ENCODE measurements at regions not wholly inside any gene's neighbourhood (a gene's known extent, or its start where the extent isn't known, plus 50 kb on each side); places are given as distances from the start of the nearest gene placed in this dataset.

- CTCF ChIA-PET (ENCODE audit: low intra/inter-chr PET ratio, low total read pairs): no interaction called here
- Histone ChIP-seq H2AFZ (ENCODE audit: low read length) (no peak overlapping the region), H3K36me3 (replicated peaks in 1 of 2; ENCODE audit: control insufficient read depth in 1 of 2, insufficient read depth in 2 of 2, low read length in 2 of 2) (no peaks in the 10 kb centered on the region), H3K9ac (ENCODE audit: insufficient read depth, low read depth, low read length) (no peak overlapping the region), H3K79me2 (ENCODE audit: insufficient read depth, low read length) (no peaks in the 10 kb centered on the region), H4K20me1 (ENCODE audit: insufficient read depth, low read length) (no peaks in the 10 kb centered on the region), H3K4me2 (ENCODE audit: low read depth, low read length) (no peak overlapping the region), H3K4me1 (ENCODE audit: insufficient read depth, low read length) (no peaks in the 10 kb centered on the region), H3K4me3 (replicated peaks in 1 of 3; ENCODE audit: insufficient read depth in 1 of 3, low read depth in 2 of 3, low read length in 3 of 3) (no peak overlapping the region), H3K27ac (ENCODE audit: extremely low read length, insufficient read depth, low read length) (no peak overlapping the region), H3K9me3 (ENCODE audit: low read length) (peaks cover 7% of the 10 kb centered on the region; the same call in 1 of the 2 replicates), H3K27me3 (ENCODE audit: control insufficient read depth in 1 of 2, insufficient read depth in 2 of 2, low read length in 2 of 2) (no peaks in the 10 kb centered on the region)
- ATAC-seq (no peak), FAIRE-seq (no peak), DNase-seq (ENCODE audit: low spot score) (no peak)
- BruUV-seq (replicated peaks): no TSS peak
- in situ Hi-C loops (cut with HindIII; ENCODE audit: extremely low pct_ligation_motif_present, low pct_unique_long_range_greater_than_20kb): no loop called here
- intact Hi-C loops (cut with micrococcal nuclease; ENCODE audit: unreplicated experiment): no loop called here
- no peak for TF ChIP-seq ZNF580 (CRISPR knock-in tag; IDR thresholded peaks at IDR 0.05; ENCODE audit: borderline replicate concordance, low read depth)
- TF ChIP-seq ZNF441 (CRISPR knock-in tag; IDR thresholded peaks at IDR 0.05; ENCODE audit: borderline replicate concordance): no peak
- no peak for TF ChIP-seq ZNF12 (CRISPR knock-in tag; IDR thresholded peaks at IDR 0.05)
- TF ChIP-seq NFE2L1 (CRISPR knock-in tag; IDR thresholded peaks at IDR 0.05; ENCODE audit: borderline replicate concordance): no peak
- no peak for TF ChIP-seq ZNF367 (CRISPR knock-in tag; IDR thresholded peaks at IDR 0.05; ENCODE audit: borderline replicate concordance)
- no peak for TF ChIP-seq MED8 (CRISPR knock-in tag; IDR thresholded peaks at IDR 0.05; ENCODE audit: insufficient replicate concordance)
- no peak for TF ChIP-seq REST (IDR thresholded peaks at IDR 0.05; ENCODE audit: borderline replicate concordance in 1 of 2, low read depth in 1 of 2, low read length in 2 of 2)
- no peak for TF ChIP-seq ZBTB3 (CRISPR knock-in tag; IDR thresholded peaks at IDR 0.05; ENCODE audit: borderline replicate concordance, low read depth)
- TF ChIP-seq RFX3 (CRISPR knock-in tag; IDR thresholded peaks at IDR 0.05): no peak
- no peak for TF ChIP-seq ZNF142 (CRISPR knock-in tag; IDR thresholded peaks at IDR 0.05)
- TF ChIP-seq RBFOX2 (IDR thresholded peaks at IDR 0.05; ENCODE audit: low read depth, low read length): no peak
- no peak for TF ChIP-seq MYPOP (CRISPR knock-in tag; IDR thresholded peaks at IDR 0.05)
- no peak for TF ChIP-seq KLF9 (CRISPR knock-in tag; IDR thresholded peaks at IDR 0.05; ENCODE audit: low read depth)
- no peak for TF ChIP-seq CBX2 (IDR thresholded peaks at IDR 0.05; ENCODE audit: low read depth, low read length)
- no peak for TF ChIP-seq CBX2 (CRISPR knock-in tag; IDR thresholded peaks at IDR 0.05; ENCODE audit: low read depth)
- no peak for TF ChIP-seq ZNF562 (CRISPR knock-in tag; IDR thresholded peaks at IDR 0.05; ENCODE audit: borderline replicate concordance)
- POLR2A ChIA-PET: no interaction called here
Measured at GRCh38 chr6:147087641-147088040, 116.6 kb upstream of the STXBP5 start.
